GM10266 (cell line): ENCODE measurements at regions not wholly inside any gene's neighbourhood (a gene's known extent, or its start where the extent isn't known, plus 50 kb on each side); places are given as distances from the start of the nearest gene placed in this dataset.

ENCODE experiments used
- DNase-seq: peaks from one replicate; pipeline ENCODE4 v3.0.0; 2012; ENCODE audit errors: extremely low spot score
- CTCF ChIP-seq: IDR thresholded peaks from 2 replicates; pipeline ENCODE4 v1.5.1; 2012; ENCODE audit warnings: mild to moderate bottlenecking, low read depth; ENCODE audit not compliant: control insufficient read depth, insufficient read depth; ENCODE audit errors: missing control alignments

- no peak for TF ChIP-seq CTCF
- DNase-seq, result no peak
Observed at GRCh38 chr5:103358305-103358995, 99.9 kb downstream of the MACIR start.

GRCh38 chr5:103357636-103358035, 99.1 kb downstream of the MACIR start:
- no peak for TF ChIP-seq CTCF
- no peak for DNase-seq

- DNase-seq, result no peak
- TF ChIP-seq CTCF, result no peak
Observed at GRCh38 chr5:103356350-103357091, 98.0 kb downstream of the MACIR start.

- no peak for TF ChIP-seq CTCF
- DNase-seq, result no peak
Observed at GRCh38 chr5:103355579-103355978, 97.0 kb downstream of the MACIR start.

GRCh38 chr5:103354446-103354845, 95.9 kb downstream of the MACIR start:
- TF ChIP-seq CTCF, result no peak
- no peak for DNase-seq

GRCh38 chr5:103353581-103353980, 95.0 kb downstream of the MACIR start:
- no peak for DNase-seq
- TF ChIP-seq CTCF, result no peak
